ENCODE measurements at regions not wholly inside any gene's neighbourhood (a gene's known extent, or its start where the extent isn't known, plus 50 kb on each side); places are given as distances from the start of the nearest gene placed in this dataset.
A peak's percentile ranks its signal among the peaks of the same experiment; 100 is the strongest.

GRCh38 chr20:48238781-48239180 is 453.5 kb upstream of the SULF2 start:
- H3K4me1 ChIP-seq, result peaks cover 0 to 12% of the 10 kb centered on the region in 2 donors
- H3K27ac ChIP-seq, result peak overlapping the region; percentile 61 to 74
- no peaks in the 10 kb centered on the region for H3K9me3 ChIP-seq
- H3K4me3 ChIP-seq, result no peak overlapping the region
- intact Hi-C loops (cut with DNase I; ENCODE audit: low total_unique reads), result no loop called here
- TF ChIP-seq POLR2A (IDR thresholded peaks at IDR 0.05), result no peak
- TF ChIP-seq, protein P1, sequence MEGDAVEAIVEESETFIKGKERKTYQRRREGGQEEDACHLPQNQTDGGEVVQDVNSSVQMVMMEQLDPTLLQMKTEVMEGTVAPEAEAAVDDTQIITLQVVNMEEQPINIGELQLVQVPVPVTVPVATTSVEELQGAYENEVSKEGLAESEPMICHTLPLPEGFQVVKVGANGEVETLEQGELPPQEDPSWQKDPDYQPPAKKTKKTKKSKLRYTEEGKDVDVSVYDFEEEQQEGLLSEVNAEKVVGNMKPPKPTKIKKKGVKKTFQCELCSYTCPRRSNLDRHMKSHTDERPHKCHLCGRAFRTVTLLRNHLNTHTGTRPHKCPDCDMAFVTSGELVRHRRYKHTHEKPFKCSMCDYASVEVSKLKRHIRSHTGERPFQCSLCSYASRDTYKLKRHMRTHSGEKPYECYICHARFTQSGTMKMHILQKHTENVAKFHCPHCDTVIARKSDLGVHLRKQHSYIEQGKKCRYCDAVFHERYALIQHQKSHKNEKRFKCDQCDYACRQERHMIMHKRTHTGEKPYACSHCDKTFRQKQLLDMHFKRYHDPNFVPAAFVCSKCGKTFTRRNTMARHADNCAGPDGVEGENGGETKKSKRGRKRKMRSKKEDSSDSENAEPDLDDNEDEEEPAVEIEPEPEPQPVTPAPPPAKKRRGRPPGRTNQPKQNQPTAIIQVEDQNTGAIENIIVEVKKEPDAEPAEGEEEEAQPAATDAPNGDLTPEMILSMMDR (IDR thresholded peaks at IDR 0.05), result no peak
- peak in 1 of 2 donors; percentile 46 for DNase-seq
- no peaks in the 10 kb centered on the region for H3K36me3 ChIP-seq
- no peaks in the 10 kb centered on the region for H3K27me3 ChIP-seq

GRCh38 chr20:48238326-48238725 is 453.0 kb upstream of the SULF2 start:
- intact Hi-C loops (cut with DNase I; ENCODE audit: low total_unique reads), result no loop called here
- peak in 1 of 2 donors; percentile 62 for DNase-seq
- no peak overlapping the region for H3K4me3 ChIP-seq
- H3K27me3 ChIP-seq, result no peaks in the 10 kb centered on the region
- no peaks in the 10 kb centered on the region for H3K9me3 ChIP-seq
- TF ChIP-seq, protein P1 (IDR thresholded peaks at IDR 0.05), result no peak
- TF ChIP-seq POLR2A (IDR thresholded peaks at IDR 0.05), result no peak
- peaks cover 0 to 12% of the 10 kb centered on the region in 2 donors for H3K4me1 ChIP-seq
- H3K36me3 ChIP-seq, result no peaks in the 10 kb centered on the region
- H3K27ac ChIP-seq, result peak overlapping the region; percentile 61 to 74

DNA sequence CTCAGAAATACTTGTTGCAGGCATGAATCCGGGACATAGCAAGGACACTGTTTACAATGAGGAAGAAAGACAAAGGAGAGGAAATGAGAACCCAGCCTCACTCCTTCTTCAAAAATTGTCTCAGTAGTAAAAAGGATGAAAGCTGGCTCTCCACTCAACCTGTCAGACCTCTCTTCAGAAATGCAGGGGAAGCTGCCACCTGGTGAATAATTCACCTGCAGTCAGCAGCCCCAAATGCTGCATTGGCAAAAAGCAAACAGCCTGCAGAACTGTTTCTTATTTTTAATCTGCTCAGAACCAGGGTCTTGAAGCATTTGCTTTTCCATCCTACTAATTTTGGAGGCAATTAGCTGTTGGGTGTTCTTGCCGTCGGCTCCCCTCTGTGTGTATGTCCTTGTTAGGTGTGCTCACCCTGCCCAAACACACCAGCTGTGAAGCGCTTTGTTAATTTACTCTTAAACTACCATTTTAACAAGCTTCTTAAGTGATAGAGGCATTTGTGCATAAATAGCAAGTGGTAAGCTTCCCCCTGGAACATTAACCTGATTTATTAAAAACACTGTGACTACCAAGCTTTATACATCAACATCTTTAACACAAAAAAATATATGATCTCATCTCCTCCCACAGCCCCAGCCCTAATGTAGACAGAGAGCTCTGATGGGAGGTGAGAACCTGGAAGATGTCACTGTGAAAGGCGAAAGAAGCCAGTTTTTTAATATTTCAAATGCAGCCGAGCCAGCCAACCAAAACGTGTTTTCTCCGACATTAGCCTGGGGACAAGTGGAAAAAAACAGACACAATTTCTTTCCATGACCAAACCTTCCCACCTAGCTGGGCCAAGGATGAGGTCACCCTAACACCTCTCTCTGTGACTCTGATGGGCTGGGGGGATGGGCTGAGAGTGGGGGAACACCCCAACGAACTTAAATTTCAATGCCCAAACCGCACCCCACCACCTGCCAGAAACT is 451.0 kb upstream of the SULF2 start:
- H3K27me3 ChIP-seq, result no peaks in the 10 kb centered on the region
- no peak for TF ChIP-seq POLR2A (IDR thresholded peaks at IDR 0.05)
- TF ChIP-seq, protein P1 (IDR thresholded peaks at IDR 0.05), result no peak
- no peaks in the 10 kb centered on the region for H3K36me3 ChIP-seq
- H3K27ac ChIP-seq, result peak overlapping the region; percentile 49 to 74
- no peaks in the 10 kb centered on the region for H3K9me3 ChIP-seq
- DNase-seq, result peak; percentile 36 to 77
- H3K4me1 ChIP-seq, result peaks cover 0 to 12% of the 10 kb centered on the region in 2 donors
- intact Hi-C loops (cut with DNase I; ENCODE audit: low total_unique reads), result no loop called here
- no peak overlapping the region for H3K4me3 ChIP-seq

GRCh38 chr20:48234951-48235350 is 449.7 kb upstream of the SULF2 start:
- DNase-seq, result no peak
- no peak overlapping the region for H3K27ac ChIP-seq
- no peaks in the 10 kb centered on the region for H3K9me3 ChIP-seq
- H3K27me3 ChIP-seq, result no peaks in the 10 kb centered on the region
- no peak overlapping the region for H3K4me3 ChIP-seq
- H3K36me3 ChIP-seq, result no peaks in the 10 kb centered on the region
- peaks cover 0 to 12% of the 10 kb centered on the region in 2 donors for H3K4me1 ChIP-seq
- TF ChIP-seq, protein P1 (IDR thresholded peaks at IDR 0.05), result no peak
- no peak for TF ChIP-seq POLR2A (IDR thresholded peaks at IDR 0.05)
- intact Hi-C loops (cut with DNase I; ENCODE audit: low total_unique reads), result no loop called here

DNA sequence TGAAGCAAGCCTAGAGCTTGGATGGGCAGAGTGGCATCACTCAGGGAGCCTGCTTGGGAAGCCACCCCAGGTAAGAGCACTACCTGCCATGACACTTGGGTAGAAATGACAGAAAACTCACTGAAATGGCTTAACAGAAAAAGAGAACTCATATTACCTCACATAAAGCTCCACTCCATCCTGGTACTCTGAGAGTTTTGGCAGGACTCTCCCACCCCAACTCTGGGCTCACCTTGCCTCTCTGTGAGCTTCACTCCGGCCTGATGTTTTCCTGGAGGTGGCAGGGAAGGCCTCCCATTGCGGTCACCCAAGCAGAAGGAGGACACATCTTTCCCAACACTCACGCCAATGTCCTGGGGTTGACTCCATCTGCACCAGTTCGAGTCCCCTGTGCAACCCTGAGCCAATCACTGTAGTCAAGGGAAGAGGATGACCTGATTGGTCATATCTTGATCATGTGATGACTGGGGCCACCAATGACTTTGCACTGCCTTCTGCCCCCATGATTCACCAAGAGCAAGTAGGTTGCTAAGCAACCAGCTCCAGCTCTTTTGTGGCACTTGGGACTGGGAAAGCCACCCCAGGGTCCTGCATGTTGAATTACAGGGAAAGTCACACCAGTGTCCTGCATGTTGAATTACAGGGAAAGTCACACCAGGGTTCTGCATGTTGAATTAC is 446.1 kb upstream of the SULF2 start:
- no peak for TF ChIP-seq POLR2A (IDR thresholded peaks at IDR 0.05)

More for the DNA sequence above, 446.1 kb upstream of the SULF2 start:
- no peaks in the 10 kb centered on the region for H3K9me3 ChIP-seq
- no peaks in the 10 kb centered on the region for H3K36me3 ChIP-seq
- no peak overlapping the region for H3K27ac ChIP-seq
- H3K27me3 ChIP-seq, result no peaks in the 10 kb centered on the region
- intact Hi-C loops (cut with DNase I; ENCODE audit: low total_unique reads), result no loop called here
- H3K4me1 ChIP-seq, result no peaks in the 10 kb centered on the region
- DNase-seq, result no peak
- H3K4me3 ChIP-seq, result no peak overlapping the region
